ENCODE measurements at regions not wholly inside any gene's neighbourhood (a gene's known extent, or its start where the extent isn't known, plus 50 kb on each side); places are given as distances from the start of the nearest gene placed in this dataset.
"Not testable (repeated sequence)": the region's sequence is repeated elsewhere in the genome, so short reads cannot be mapped to it uniquely, and the experiment has no call there.

DNA sequence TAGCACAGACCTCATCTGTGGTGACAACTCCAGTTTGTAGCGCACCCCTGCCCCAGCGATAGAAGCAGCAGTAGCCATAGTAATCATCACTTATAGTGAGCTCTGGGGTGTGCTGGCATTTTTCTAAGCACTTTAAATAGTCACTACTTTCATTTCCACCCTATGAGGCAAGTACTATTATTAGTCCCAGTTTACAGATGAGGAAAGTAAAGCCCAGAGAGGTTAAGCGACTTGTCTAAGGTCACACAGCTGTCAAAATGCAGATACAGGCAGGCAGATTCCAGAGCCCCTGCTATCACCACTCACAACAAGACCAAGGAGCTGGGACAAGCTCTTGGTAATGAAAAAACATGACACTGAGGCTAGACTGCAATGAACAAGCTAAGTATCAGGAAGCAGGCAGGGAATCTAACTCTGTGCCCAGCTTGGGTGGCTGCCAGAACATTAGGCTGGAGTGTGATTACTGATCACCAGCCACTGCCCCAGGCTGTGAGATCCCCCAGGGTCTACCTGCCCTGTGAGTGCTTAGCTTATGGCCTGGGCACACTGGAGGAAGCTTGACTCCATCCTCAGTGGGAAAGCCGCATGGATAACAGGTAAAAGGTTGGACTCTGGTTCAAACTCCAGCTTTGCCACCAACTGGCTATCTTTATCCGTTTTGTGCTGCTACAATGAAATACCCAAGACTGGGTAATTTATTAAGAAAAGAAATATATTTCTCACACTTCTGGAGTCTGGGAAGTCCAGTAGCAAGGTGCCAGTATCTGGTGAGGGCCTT lies 561.1 kb downstream of the MN1 start:
- DNase-seq, result no peak

DNA sequence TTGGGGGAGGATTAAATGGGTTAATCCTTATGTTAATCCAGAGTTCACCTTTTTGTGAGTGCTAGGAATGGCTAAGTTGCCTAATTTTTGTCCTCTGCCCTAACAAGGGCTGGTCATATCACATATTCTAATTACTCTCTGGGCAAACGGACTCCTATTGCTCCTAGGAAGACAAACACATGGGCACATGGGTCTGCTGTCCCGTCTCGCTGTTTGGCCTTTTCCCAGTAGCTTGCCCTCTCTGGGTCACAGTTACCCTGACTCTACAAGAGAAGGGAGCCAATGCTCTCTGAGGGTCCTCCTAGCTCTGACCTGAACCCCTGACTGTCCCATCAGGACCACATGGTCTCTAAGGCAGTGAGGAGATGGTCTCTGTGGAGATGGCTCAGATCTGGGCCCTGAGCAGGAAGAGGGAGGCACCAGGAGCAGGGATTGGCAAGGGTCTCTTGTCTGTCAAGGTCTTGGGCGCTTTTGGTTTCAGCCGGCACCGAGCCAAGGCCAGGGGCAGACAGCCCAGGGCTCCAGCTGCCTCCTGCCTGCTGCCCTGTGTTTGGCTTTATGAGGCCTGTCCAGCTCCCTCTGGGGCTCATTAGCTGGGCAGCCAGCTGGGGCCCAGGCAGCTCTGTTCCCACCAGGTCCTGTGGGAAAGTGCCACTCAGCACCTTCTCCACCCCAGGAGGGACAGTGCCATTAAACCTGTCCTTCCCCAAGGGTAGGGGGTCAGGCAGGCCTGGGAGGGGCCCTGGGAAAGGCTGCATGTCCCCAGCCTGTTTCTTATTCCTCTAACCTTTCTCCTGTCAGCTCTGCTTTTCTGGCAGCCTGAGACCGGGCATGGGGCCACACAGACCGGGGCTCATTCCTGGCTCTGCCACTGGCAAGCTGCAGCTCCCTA lies 559.9 kb downstream of the MN1 start:
- DNase-seq, result no peak

DNA sequence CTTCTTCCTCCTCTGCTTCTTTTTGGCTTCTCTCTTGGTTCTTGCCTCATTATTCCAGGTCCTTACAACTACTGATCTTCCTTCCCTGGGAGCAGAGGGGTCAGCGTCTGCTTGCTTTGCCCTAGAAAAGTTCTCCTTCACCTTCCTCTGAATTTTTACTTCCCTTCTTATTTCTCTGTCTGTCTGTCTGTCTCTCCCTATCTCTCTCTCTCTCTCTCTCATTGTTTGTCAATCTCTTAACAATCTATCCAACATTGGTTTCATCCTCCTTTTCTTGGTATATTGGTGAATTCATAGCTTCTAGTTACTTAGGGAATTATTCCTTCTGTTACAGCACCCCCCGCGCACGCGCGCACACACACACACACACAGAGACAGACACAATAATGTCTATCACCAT lies 559.1 kb downstream of the MN1 start:
- DNase-seq, result no peak

DNA sequence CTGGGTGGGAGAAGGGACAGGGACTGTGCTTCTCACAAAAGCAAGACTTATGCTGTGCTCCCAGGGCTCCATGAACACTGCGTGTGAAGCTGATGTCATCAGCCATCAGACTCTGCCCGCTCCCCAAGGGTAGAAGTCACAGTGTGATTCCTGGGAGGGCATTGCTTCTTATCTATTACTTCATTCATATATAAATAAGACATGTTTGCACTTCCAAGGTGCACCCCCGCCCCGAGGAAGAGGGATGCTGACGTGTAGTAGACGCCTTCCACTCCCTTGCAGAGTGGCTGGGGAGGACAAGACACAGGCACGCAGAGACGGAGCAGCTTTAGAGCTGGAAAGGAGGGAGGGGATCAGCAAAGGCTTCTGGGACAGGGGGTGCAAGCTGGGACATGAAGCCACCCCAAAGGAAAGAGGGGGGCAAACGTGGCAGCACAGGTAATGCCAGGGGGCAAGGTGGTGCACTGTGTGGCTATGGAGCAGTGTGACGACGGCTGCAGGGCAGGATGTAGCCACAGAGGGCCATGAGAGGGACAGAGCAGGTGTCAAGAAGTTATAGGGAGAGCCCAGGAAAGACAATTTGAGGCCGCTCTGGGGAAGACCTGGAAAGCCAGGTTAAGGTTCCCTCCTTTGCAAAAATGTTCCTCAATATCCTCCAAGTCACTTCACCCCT lies 558.5 kb downstream of the MN1 start:
- DNase-seq, result no peak

DNA sequence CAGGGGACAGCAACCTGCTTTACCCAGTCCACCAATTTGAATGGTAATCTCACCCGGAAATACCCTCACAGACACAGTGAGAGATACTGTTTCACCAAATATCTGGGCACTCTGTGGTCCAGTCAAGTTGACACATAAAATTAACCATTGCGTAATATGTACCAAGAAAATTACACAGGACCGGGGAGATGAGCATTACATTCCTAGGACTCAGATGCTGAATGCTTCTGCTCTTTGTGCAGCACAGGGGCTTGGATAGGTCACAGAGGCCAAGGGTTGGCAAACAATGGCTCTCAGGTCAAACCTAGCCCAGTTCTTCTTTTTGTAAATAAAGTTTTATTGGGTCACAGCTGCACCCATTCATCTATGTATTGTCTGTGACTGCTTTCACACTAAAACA lies 557.2 kb downstream of the MN1 start:
- no peak for DNase-seq

DNA sequence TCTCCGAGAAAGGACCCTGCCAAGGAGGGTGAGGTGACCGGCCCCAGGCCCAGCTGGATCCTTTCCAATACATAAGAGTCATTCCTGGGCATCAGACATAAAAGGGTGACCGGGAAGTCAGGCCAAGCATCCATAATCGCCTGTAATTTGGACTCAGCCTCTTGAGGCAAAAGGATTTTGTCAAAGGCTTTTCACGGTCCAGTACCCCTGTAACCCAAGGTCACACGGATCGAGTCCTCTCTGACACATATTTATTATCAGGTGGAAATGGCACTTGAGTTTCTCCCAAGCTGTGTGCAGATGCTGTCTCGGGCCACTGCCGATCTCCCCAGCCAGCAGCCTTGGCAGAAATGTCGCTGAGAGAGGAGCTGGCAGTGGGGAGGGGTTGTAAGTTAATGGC lies 556.5 kb downstream of the MN1 start:
- DNase-seq, result no peak

DNA sequence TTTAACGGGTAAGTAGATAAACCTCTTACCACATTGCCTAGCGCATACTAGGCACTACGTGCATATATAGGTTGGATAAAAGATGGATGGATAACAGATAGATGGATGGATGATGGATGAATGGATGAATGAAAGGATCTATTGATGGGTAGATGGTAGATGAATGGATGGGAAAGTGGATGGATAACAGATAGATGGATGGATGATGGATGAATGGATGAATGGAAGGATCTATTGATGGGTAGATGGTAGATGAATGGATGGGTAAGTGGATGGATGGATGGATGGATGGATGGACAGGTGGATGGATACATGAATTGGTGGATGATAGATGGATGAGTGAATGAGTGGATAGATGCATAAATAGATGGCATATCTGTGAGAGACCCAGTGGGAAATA lies 555.0 kb downstream of the MN1 start:
- DNase-seq, result no peak

DNA sequence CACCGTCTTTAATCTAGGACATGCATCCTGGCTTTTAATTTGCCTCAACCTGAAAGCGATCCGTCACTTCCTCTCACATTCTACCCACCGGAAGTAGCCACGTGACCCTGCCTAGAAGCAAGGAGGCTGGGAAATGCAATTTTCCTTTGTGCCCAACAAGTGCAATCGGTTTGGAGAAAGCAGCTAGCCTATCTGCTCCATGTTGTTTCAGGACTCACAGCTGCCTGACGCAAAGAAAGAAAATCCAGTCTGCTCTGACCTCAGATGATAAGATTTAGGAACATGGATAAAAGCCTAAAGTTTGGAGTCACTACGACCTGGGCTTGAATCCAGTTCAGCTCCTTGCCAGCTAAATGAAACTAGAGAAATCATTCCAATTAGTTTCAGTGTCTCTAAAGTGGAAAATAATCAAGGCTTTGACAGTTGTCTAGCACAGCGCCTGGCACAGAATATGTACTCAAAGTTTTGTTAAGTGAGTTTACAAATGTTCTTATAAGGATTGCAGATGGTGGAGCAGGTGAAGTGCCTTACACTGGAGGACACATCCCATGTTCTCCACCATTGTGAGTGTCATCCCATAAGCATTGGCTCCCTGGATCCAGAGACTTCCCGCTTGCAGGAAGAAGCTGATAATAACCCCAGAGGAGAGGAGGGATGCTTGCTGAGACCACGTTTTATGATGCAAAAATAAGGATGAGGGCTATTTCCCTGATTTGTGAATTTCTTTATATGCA lies 553.7 kb downstream of the MN1 start:
- no peak for DNase-seq

DNA sequence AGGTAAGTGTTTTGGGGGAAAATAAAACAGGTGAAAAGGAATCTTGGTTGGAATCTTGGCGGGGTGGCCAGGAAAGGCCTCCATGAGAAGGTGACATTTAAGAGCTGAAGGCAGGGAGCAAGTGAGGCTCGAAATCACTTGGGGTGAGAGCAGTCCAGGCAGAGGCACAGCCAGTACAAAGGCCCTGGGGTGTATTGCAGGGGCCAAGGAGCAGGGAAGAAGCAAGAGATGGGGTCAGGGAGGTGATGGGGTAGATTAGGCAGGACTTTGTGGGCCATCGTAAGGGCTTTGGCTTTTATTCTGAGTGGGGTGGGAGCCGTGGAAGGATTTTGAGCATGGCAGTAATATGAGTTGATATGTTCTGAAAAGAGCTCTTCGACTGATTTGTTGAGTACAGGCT lies 551.1 kb downstream of the MN1 start:
- no peak for DNase-seq

DNA sequence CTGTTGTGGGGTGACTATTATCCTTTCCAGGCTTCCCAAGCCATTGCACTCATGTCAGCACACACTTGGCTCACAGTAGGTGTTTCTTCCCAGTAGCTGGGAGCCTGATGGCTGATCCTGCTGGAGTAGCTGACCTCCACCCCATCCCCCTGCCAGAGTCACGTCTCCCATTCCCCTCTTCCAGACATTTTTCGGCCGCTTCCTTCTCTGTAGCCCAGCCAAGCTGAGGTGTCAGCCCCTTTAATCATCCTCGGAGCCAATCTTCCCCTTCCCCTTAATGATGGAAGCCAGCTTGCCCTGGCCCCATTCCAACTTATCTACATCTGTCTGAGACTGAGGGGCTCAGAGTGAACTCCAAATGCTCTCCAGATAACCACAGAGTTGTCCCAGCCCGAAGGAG lies 550.7 kb downstream of the MN1 start:
- no peak for DNase-seq

DNA sequence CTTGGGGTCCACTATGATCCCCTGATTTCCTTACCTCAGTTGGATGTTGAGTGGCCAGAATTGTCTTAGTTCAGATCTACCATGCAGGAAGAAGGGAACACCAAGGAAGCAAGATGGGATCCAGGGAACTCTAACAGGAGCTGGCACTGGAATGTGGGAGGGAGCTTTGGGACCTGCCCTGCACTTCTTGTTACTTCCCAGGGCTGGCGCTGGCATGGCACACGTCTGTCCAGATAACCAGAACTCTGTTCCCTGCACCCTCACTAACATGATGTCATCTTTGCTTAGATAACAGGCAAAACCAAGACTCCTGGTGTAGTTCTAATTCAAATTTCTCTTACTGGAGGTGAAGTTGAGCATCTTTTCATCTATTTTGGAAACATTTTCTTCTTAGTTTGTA lies 550.0 kb downstream of the MN1 start:
- no peak for DNase-seq

DNA sequence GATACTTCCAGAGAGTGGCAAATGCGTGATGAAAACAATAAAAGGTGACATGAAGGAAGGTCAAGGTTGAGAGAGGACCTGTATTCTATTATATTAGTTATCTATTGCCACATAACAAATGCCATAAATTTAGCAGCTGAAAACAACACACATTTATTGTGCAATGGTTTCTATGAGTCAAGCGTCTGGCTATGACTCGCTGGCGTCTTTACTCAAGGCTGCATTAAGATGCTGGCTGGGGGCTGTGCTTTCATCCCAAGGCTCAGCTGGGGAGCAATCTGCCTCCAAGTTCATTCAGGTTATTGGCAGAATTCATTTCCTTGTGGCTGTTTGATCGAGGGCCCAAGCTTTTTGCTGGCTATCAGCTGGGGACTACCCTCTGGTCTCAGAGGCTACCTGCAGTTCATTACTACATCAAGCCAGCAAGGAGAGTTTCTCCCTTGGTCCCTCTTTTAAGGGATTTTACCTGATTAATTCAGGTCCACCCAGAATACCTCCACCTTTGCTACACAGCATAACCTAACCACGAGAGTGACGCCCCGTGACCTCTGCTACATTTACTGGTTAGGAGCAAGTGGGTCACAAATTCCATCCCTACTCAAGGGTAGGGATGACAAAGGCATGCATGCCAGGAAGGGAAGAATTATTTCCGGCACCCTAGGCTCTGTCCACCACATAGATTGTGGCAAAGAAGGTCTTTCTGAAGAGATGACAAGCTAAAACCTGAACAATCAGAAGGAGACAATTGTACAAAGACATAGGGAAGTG lies 549.1 kb downstream of the MN1 start:
- DNase-seq, result peak; percentile 58

DNA sequence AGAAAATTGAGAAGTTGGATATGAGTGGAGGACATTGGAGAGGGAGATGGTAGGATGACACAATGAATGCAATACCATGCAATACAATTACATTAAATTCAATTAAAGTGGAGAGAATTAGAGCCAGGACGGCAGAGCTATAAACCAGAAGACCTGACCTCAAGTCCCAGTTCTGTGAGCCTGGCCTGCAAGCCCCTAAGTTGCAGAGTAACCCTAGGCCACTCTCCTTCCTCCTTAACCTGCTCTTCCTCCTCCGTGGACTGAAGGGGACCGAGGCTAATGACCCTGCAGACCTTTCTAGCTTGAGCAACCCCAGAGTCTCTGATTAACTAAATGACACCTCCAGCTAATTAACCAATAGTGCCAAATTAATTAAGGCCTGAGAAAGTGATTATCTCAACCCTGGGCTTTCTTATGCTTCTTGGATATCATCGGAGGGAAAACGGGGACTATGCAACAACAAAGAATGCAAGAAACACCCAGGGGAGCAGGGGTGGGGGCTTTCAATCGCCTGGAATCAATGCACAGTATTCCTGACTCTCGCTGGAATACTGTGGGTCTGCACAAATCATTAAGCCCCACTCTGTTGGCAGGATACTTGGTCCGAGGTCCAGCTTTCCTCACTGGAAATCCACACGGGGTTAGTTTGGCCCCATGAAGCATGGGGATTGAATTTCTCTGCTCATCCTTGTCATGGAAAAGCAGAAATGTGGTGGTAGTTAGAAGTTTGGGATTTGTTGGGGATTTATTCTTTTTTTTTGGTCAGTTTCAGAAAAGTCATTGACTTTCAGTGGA lies 548.3 kb downstream of the MN1 start:
- no peak for DNase-seq

DNA sequence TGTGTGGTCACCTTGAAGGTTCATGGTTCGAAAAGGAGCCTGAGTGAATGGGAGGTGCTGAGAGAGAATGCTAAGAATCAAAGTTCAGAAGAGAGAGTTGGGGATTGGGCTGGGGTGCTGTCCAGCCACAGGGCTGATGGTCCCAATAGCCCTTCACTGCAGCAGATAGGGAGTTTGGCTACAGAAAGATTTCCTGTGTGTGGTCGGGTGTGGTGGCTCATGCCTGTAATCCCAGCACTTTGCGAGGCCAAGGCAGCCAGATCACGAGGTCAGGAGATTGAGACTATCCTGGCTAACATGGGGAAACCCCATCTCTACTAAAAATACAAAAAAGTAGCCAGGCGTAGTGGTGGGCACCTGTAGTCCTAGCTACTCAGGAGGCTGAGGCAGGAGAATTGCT lies 547.5 kb downstream of the MN1 start:
- DNase-seq, result not testable (repeated sequence)

DNA sequence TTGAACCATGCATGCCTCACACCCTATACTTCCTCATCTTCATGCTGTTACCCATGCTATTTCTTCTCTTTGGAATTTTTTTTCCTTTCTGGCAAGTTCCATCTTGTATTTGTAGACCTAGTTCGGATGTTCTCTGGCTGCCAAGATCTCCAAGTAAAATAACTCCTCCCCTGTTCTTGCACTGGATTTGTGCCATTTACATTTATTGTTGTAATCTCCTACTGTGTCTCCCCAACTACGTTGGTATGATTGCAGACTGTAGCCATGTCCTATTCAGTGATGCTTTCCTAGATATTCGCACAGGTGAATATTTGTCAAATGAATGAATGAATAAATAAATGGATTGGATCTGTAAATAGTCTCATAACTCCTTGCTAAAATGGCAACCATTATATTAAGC lies 546.0 kb downstream of the MN1 start:
- no peak for DNase-seq

DNA sequence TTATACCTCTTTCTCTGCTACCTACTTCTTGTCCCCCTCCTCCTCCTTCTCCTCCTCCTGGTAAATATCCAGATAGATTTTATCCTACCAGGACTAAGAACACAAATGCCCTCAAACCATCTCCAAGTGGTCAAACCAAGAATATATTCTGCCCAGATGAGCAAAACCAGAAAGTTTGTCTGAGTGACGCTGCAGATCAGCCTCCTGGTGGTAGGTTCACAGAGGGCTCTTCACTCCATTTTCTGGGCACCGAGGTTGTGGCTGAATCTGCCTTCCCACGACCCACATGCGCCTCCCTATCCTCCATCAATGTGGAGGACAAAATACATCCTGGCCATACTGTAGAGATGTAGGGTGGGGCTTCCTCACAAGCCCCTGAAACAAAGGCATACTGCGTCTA lies 543.6 kb downstream of the MN1 start:
- no peak for DNase-seq

DNA sequence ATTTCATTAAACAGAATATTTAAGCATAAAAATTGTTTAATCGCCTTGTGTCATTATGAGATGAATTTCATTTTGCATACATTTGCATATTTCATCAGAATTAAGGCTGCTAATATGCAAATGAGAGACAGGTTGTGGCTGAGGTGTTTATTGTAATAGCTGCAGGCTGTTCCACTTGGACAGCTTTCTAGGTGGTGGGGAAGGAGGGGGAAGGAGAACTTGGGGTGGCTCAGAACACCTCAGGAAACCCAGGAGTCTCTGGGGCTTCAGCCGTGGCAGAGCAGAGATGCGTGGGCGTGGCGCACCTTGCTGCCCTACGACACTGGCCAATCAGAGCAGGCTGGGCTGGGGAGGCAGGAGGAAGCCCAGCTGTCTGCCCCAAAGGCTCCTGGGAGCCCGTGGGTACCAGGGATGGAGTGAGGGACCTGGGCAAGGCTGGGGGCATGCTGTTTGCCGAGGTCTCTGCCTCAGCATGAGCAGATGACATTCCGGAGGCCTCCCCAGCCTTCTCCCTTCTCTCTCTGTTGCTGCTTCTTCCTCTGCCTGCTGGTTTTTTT lies 542.9 kb downstream of the MN1 start:
- DNase-seq, result no peak

DNA sequence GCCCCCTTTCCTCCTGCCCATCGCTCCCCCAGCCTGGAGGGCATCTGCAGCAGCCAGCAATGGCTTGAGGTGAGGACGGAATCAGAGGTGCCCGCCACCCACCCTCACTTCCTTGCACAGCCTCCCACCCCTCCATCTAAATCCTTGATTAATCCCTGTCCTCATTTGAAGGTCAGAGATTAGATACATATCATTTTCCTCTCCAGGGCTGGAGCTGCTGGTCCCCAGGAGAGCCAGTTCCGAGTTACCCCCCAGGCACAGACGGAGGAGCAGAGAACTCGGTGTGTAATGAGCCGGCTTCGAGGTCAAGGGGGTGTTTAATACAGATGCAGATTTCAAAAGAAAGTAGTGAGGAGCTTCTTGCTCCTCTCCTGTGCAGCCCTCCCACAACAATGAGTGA lies 542.1 kb downstream of the MN1 start:
- DNase-seq, result no peak

DNA sequence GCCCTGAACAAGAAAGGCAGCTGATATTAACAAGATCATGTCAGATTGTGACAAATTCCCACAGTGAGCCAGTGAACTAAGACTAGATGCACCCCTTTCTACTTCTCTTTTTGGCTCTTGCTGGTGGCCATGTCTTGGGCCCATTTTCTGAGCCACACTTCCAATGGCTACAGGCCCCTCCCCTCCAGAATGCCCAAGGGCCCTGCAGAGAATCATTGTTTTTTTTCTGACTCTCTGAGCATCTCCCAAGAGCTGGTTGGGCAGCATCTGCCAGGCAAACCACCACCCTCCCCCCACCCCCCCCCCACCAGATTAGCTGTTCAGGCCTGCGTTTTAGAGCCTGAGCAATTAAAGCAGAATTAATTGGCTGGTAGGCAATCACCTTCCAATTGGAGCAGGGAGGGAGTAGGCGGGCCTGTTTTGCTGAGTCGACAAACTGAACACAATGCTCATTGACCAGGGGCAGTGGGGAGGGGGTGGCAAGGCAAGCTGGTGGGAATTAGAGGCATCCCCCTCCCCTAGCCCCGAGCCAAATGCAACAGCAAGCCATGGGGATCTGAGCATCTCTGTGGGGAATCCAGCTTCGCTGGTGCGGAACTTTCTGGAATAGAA lies 541.4 kb downstream of the MN1 start:
- DNase-seq, result no peak

DNA sequence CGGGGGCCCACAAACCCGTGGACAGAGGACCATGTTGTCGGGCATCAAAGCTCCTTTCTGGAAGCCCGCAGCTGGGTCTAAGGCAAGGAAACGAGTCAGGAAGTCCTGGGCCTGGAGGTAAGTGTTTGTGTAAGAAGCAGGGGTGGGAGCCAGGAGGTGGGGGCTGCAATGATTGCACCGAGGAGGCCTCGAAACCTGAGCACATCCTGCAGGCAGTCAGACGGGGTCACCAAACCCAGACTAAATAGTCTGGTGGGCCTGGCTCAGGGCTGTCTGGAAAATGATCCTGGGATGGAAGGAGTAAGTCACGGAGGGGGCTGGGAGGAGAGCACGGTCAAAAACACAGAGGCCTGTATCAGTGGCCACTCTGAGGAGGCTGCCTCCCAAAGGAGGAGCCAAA lies 539.2 kb downstream of the MN1 start:
- DNase-seq, result no peak

DNA sequence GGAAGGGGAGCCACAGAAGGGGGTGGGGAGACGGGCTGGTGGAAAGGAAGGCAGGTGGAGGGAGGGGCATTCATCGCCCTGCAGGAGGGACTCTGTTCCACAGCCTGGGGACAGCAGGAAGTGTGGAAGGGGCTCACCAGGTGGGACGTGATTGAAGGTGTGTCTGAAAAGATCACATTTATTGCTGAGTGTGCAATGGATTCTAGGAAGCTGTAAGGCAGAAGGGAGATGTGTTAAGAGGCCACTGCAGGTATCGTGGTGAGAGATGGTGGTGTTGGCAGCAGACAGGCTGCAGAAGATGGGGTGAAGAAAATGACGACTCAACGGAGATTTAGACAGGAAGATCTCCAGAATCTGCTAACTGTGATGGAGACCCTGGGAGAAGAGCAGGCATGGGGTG lies 537.4 kb downstream of the MN1 start:
- DNase-seq, result no peak
